GM23338 (cell line): ENCODE measurements at regions not wholly inside any gene's neighbourhood (a gene's known extent, or its start where the extent isn't known, plus 50 kb on each side); places are given as distances from the start of the nearest gene placed in this dataset.

Experiments used
- ATAC-seq: fragments of 200-7000 bp; cut with Tn5 transposase; 3 replicates; pipeline ENCODE4 v1.9.1; 2020
- DNase-seq: peaks from one replicate; pipeline ENCODE4 v3.0.0-alpha.2; 2015; ENCODE audit warnings: low spot score
- H2AFZ ChIP-seq: fragments of 200-600 bp; sonication (generic); 2 replicates; pipeline ENCODE4 v1.8.0; 2016; ENCODE audit warnings: antibody characterized with exemption, mild to moderate bottlenecking, moderate library complexity
- H3F3A ChIP-seq: fragments of 200-600 bp; sonication (generic); replicated peaks from 2 replicates; pipeline ENCODE4 v1.8.0; 2017; ENCODE audit warnings: antibody characterized with exemption, mixed run types, low read depth
- H3K27ac ChIP-seq: fragments of 200-600 bp; sonication (generic); 2 replicates; pipeline ENCODE4 v1.6.1; 2016; ENCODE audit warnings: low read depth
- H3K27me3 ChIP-seq: fragments of 200-600 bp; sonication (generic); 2 replicates; pipeline ENCODE4 v1.8.0; 2016; ENCODE audit warnings: mild to moderate bottlenecking, mixed run types, moderate library complexity; ENCODE audit not compliant: insufficient read depth
- H3K36me3 ChIP-seq: fragments of 200-600 bp; sonication (generic); 2 replicates; pipeline ENCODE4 v1.8.0; 2016; ENCODE audit warnings: mild to moderate bottlenecking; ENCODE audit not compliant: insufficient read depth
- H3K4me1 ChIP-seq: fragments of 200-600 bp; sonication (generic); 2 replicates; pipeline ENCODE4 v1.8.0; 2016; ENCODE audit warnings: mild to moderate bottlenecking, moderate library complexity; ENCODE audit not compliant: insufficient read depth
- H3K4me2 ChIP-seq: fragments of 200-600 bp; sonication (generic); 2 replicates; pipeline ENCODE4 v1.7.1; 2017; ENCODE audit warnings: mixed run types
- H3K4me3 ChIP-seq: fragments of 200-600 bp; sonication (generic); 2 replicates; pipeline ENCODE4 v1.6.1; 2016; ENCODE audit warnings: mixed run types
- H3K79me2 ChIP-seq: fragments of 200-600 bp; sonication (generic); replicated peaks from 2 replicates; pipeline ENCODE4 v1.8.0; 2017; ENCODE audit warnings: mild to moderate bottlenecking; ENCODE audit not compliant: insufficient read depth
- H3K9me2 ChIP-seq: fragments of 200-600 bp; sonication (generic); 2 replicates; pipeline ENCODE4 v1.8.0; 2017; ENCODE audit not compliant: insufficient read depth
- H4K20me1 ChIP-seq: fragments of 200-600 bp; sonication (generic); replicated peaks from 2 replicates; pipeline ENCODE4 v1.8.0; 2017; ENCODE audit warnings: mild to moderate bottlenecking; ENCODE audit not compliant: insufficient read depth
- H3K27ac Mint-ChIP-seq: 2 replicates; pipeline ENCODE4 v1.8.0; 2020; ENCODE audit warnings: inconsistent platforms, mild to moderate bottlenecking, moderate library complexity, mixed read lengths
- H3K27me3 Mint-ChIP-seq: 3 replicates; pipeline ENCODE4 v1.8.0; 2022; ENCODE audit warnings: low read depth, mild to moderate bottlenecking, moderate library complexity, mixed read lengths, inconsistent platforms; ENCODE audit not compliant: insufficient read depth, poor library complexity
- H3K36me3 Mint-ChIP-seq: 3 replicates; pipeline ENCODE4 v1.8.0; 2021; ENCODE audit warnings: low read depth, mild to moderate bottlenecking, inconsistent platforms, moderate library complexity, mixed read lengths
- H3K4me1 Mint-ChIP-seq: 3 replicates; pipeline ENCODE4 v1.8.0; 2020; ENCODE audit warnings: mild to moderate bottlenecking, inconsistent platforms, mixed read lengths
- H3K4me3 Mint-ChIP-seq: 3 replicates; pipeline ENCODE4 v1.8.0; 2021; ENCODE audit warnings: moderate library complexity, mild to moderate bottlenecking, inconsistent platforms, mixed read lengths
- H3K9me3 Mint-ChIP-seq: 3 replicates; pipeline ENCODE4 v1.8.0; 2020; ENCODE audit warnings: moderate library complexity, mild to moderate bottlenecking, inconsistent platforms, mixed read lengths
- CREB1 ChIP-seq: fragments of 250-450 bp; sonication (Bioruptor Pico); IDR thresholded peaks from 2 replicates; pipeline ENCODE4 v1.5.0; 2020; ENCODE audit warnings: low read depth, mild to moderate bottlenecking, moderate library complexity
- EZH2 ChIP-seq: fragments of 200-600 bp; sonication (generic); IDR thresholded peaks from one replicate; pipeline ENCODE4 v1.8.0; 2017; ENCODE audit warnings: antibody characterized with exemption, mild to moderate bottlenecking, low read depth; ENCODE audit not compliant: unreplicated experiment
- EZH2phosphoT487 ChIP-seq: fragments of 200-600 bp; sonication (generic); IDR thresholded peaks from one replicate; pipeline ENCODE4 v1.8.1; 2018; ENCODE audit warnings: antibody characterized with exemption; ENCODE audit not compliant: unreplicated experiment
- NANOG ChIP-seq: IDR thresholded peaks from 2 replicates; pipeline ENCODE4 v1.6.1; 2016; ENCODE audit warnings: antibody characterized with exemption, borderline replicate concordance
- STAT1 ChIP-seq: IDR thresholded peaks from one replicate; pipeline ENCODE4 v1.6.1; 2016; ENCODE audit warnings: antibody characterized with exemption; ENCODE audit not compliant: unreplicated experiment
- ZNF114 ChIP-seq: fragments of 250-450 bp; sonication (Bioruptor Pico); IDR thresholded peaks from 2 replicates; pipeline ENCODE4 v1.5.0; 2020; ENCODE audit warnings: mild to moderate bottlenecking, moderate library complexity
- TF ChIP-seq, protein P1 (sequence below): IDR thresholded peaks from 2 replicates; pipeline ENCODE4 v1.6.1; 2016; ENCODE audit warnings: antibody characterized with exemption
- TF ChIP-seq, protein P2 (sequence below): IDR thresholded peaks from one replicate; pipeline ENCODE4 v1.6.1; 2018; ENCODE audit warnings: antibody characterized with exemption; ENCODE audit not compliant: unreplicated experiment

DNA sequence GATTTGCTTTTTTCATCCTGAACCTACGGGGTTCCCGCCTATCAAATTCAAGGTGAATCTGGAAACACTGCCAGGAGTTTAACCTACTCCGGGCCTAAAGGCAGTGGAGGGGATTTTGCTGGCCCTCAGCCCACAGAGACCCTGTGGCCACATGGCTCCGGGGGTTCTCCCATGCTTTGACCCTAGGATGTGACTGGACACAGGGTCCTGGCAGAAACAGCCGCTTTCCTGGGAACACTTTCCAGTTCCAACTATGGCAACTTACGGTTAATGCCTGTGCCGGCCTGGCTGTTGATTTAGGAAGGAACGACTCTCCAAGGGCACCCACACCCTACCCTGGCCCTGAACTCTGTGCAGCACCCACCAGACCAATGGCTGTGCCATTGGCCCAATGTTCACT is 141.7 kb upstream of the RPS6KA2 start:
- Mint-ChIP-seq H3K36me3 (0 out of 3 replicates have a peak, but pooled peaks cover 3% of the 10 kb centered on the region), H3K27me3 (peaks cover 15% of the 10 kb centered on the region), H3K9me3 (peaks cover 7% of the 10 kb centered on the region; the same call in 1 of the 3 replicates), H3K4me1 (peaks cover 44% of the 10 kb centered on the region), H3K27ac (no peak overlapping the region), H3K4me3 (no peak overlapping the region)
- TF ChIP-seq, protein P1, sequence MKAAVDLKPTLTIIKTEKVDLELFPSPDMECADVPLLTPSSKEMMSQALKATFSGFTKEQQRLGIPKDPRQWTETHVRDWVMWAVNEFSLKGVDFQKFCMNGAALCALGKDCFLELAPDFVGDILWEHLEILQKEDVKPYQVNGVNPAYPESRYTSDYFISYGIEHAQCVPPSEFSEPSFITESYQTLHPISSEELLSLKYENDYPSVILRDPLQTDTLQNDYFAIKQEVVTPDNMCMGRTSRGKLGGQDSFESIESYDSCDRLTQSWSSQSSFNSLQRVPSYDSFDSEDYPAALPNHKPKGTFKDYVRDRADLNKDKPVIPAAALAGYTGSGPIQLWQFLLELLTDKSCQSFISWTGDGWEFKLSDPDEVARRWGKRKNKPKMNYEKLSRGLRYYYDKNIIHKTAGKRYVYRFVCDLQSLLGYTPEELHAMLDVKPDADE, result no peak
- no peak for TF ChIP-seq NANOG
- TF ChIP-seq CREB1, result no peak
- TF ChIP-seq EZH2phosphoT487, result no peak
- no peak overlapping the region for H3K27ac ChIP-seq
- no peaks in the 10 kb centered on the region for H4K20me1 ChIP-seq
- no peaks in the 10 kb centered on the region for H3K79me2 ChIP-seq
- DNase-seq (no peak), ATAC-seq (no peak)
- peaks cover 40% of the 10 kb centered on the region for H3K4me1 ChIP-seq
- H3K9me2 ChIP-seq, result no peaks in the 10 kb centered on the region
- H3K36me3 ChIP-seq, result no peaks in the 10 kb centered on the region
- H3K27me3 ChIP-seq, result no peaks in the 10 kb centered on the region
- no peak overlapping the region for H3K4me2 ChIP-seq
- H3K4me3 ChIP-seq, result no peak overlapping the region
- H3F3A ChIP-seq, result no peaks in the 10 kb centered on the region
- H2AFZ ChIP-seq, result no peak overlapping the region

DNA sequence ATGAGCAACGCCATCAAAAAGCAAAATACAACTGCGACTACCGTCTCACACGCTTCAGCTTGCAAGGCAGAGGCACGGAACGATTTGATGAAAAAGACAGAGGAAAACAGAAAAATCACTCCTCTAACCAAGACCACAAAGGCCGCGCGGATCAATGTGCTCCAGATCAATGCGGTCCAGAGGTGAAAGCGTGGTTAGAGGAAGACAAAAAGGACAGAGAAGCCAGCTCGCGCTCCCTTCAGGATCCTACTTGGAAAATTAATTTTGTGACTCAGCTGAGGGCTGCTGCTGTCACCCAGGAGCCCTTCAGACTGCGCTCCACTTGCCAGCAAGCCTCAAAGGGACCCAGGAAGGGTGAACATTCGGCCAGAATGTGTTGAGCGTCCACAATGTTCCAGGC is 140.2 kb upstream of the RPS6KA2 start:
- DNase-seq, result no peak
- Mint-ChIP-seq H3K4me3 (no peak overlapping the region), H3K27ac (peak overlapping the region; percentile 41; the same call in 1 of the 2 replicates), H3K9me3 (peaks cover 7% of the 10 kb centered on the region; the same call in 1 of the 3 replicates), H3K4me1 (peaks cover 45% of the 10 kb centered on the region), H3K27me3 (peaks cover 10% of the 10 kb centered on the region), H3K36me3 (no peaks in the 10 kb centered on the region)
- Histone ChIP-seq H3K36me3 (no peaks in the 10 kb centered on the region), H3K4me2 (peak overlapping the region; percentile 52; the same call in 1 of the 2 replicates), H4K20me1 (no peaks in the 10 kb centered on the region), H3K4me3 (no peak overlapping the region), H3K79me2 (no peaks in the 10 kb centered on the region), H3F3A (no peaks in the 10 kb centered on the region), H3K27me3 (no peaks in the 10 kb centered on the region), H2AFZ (peak overlapping the region; percentile 58; the same call in 1 of the 2 replicates), H3K4me1 (peaks cover 40% of the 10 kb centered on the region), H3K9me2 (no peaks in the 10 kb centered on the region), H3K27ac (no peak overlapping the region; the same call in 1 of the 2 replicates)
- TF ChIP-seq, protein P2, sequence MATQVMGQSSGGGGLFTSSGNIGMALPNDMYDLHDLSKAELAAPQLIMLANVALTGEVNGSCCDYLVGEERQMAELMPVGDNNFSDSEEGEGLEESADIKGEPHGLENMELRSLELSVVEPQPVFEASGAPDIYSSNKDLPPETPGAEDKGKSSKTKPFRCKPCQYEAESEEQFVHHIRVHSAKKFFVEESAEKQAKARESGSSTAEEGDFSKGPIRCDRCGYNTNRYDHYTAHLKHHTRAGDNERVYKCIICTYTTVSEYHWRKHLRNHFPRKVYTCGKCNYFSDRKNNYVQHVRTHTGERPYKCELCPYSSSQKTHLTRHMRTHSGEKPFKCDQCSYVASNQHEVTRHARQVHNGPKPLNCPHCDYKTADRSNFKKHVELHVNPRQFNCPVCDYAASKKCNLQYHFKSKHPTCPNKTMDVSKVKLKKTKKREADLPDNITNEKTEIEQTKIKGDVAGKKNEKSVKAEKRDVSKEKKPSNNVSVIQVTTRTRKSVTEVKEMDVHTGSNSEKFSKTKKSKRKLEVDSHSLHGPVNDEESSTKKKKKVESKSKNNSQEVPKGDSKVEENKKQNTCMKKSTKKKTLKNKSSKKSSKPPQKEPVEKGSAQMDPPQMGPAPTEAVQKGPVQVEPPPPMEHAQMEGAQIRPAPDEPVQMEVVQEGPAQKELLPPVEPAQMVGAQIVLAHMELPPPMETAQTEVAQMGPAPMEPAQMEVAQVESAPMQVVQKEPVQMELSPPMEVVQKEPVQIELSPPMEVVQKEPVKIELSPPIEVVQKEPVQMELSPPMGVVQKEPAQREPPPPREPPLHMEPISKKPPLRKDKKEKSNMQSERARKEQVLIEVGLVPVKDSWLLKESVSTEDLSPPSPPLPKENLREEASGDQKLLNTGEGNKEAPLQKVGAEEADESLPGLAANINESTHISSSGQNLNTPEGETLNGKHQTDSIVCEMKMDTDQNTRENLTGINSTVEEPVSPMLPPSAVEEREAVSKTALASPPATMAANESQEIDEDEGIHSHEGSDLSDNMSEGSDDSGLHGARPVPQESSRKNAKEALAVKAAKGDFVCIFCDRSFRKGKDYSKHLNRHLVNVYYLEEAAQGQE, result no peak
- TF ChIP-seq STAT1 (no peak), EZH2phosphoT487 (no peak), EZH2 (no peak), ZNF114 (CRISPR knock-in tag) (no peak), NANOG (no peak)
- no peak; the same call in 1 of the 3 replicates for ATAC-seq
